Kidney (tissue), 13 donors: ENCODE measurements at regions not wholly inside any gene's neighbourhood (a gene's known extent, or its start where the extent isn't known, plus 50 kb on each side); places are given as distances from the start of the nearest gene placed in this dataset.

Experiments used
- DNase-seq, 5 donors: peaks; one replicate each; pipeline ENCODE4 v3.0.0-alpha.2; 2013 to 2020
- FAIRE-seq: peaks from 2 replicates; lab custom pipeline; 2012; peaks lifted over from hg19 to GRCh38; lab: Jason Lieb, UNC
- H3K27ac ChIP-seq, 2 donors: one replicate each; pipeline ENCODE4 v1.7.0; 2013; ENCODE audit warnings: low read depth in 2 of 2, low read length in 2 of 2, inconsistent platforms in 1 of 2
- H3K27me3 ChIP-seq: one replicate; pipeline ENCODE4 v1.7.1; 2013; ENCODE audit warnings: low read length, inconsistent platforms; ENCODE audit not compliant: control insufficient read depth, insufficient read depth
- H3K36me3 ChIP-seq, 3 donors: one replicate each; pipeline versions ENCODE4 v1.7.0 to v1.7.1; 2013; ENCODE audit warnings: low read length in 3 of 3, control low read depth in 1 of 3, inconsistent platforms in 1 of 3; ENCODE audit not compliant: insufficient read depth in 3 of 3, control insufficient read depth in 2 of 3
- H3K4me1 ChIP-seq, 3 donors: one replicate each; pipeline versions ENCODE4 v1.7.0 to v1.7.1; 2013; ENCODE audit warnings: low read length in 3 of 3, inconsistent platforms in 1 of 3, low read depth in 1 of 3; ENCODE audit not compliant: control insufficient read depth in 2 of 3, insufficient read depth in 2 of 3
- H3K4me3 ChIP-seq, 3 donors: one replicate each; pipeline versions ENCODE4 v1.7.0 to v1.8.1; 2013; ENCODE audit warnings: low read length in 3 of 3, control low read depth in 1 of 3, inconsistent platforms in 1 of 3
- H3K9ac ChIP-seq, 3 donors: one replicate each; pipeline versions ENCODE4 v1.7.0 to v1.7.1; 2013; ENCODE audit warnings: low read length in 3 of 3, control low read depth in 1 of 3, inconsistent platforms in 1 of 3
- H3K9me3 ChIP-seq, 3 donors: one replicate each; pipeline versions ENCODE4 v1.7.0 to v1.7.1; 2013; ENCODE audit warnings: low read length in 3 of 3, control low read depth in 1 of 3, inconsistent platforms in 1 of 3; ENCODE audit not compliant: control insufficient read depth in 2 of 3, insufficient read depth in 1 of 3
- CTCF ChIP-seq: IDR thresholded peaks from 3 replicates; pipeline ENCODE4 v1.5.1; 2012; ENCODE audit warnings: mild to moderate bottlenecking, moderate library complexity, borderline replicate concordance; ENCODE audit not compliant: insufficient read depth; ENCODE audit errors: extremely low read depth
- intact Hi-C: fragments of 100-400 bp; cut with DNase I; formaldehyde crosslinking; loops from one replicate; pipeline ENCODE4 v1.11.1; 2022
- donor health status: control.
- donor health status: control.
- donor health status: control.
- donor health status: control.
- donor health status: control.
- donor health status: DM: yes; HTN: yes; CAD: no.
- donor health status: Normal renal cell carcinoma (clear cell type).

DNA sequence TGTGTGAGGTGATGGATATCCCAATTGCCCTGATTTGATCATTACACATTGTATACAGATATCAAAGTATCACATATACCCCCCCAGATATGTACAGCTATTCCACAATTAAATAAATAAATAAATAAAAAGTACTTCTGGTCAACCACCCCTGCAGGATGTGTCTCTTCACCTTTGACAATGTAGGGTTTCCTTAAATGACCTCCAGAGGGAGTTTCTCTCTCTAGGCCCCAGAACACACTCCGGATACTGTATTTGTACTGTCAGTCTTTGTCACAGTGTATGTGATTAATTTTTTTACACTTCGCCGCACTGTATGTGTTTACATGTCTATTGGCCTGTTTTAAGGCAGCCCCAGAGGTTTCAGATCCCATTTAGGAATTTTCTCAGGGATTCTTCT is 123.6 kb downstream of the ADCYAP1R1 start:
- Histone ChIP-seq H3K9ac (no peak overlapping the region), H3K4me3 (no peak overlapping the region), H3K4me1 (no peaks in the 10 kb centered on the region), H3K27ac (no peak overlapping the region), H3K9me3 (no peaks in the 10 kb centered on the region), H3K27me3 (no peaks in the 10 kb centered on the region), H3K36me3 (no peaks in the 10 kb centered on the region)
- intact Hi-C loops = no loop called here
- no peak for DNase-seq
- no peak for FAIRE-seq
- TF ChIP-seq CTCF = no peak

GRCh38 chr7:31171984-31172383 is 119.9 kb downstream of the ADCYAP1R1 start:
- DNase-seq (no peak), FAIRE-seq (no peak)
- no peak for TF ChIP-seq CTCF
- intact Hi-C loops = no loop called here
- Histone ChIP-seq H3K27me3 (no peaks in the 10 kb centered on the region), H3K36me3 (no peaks in the 10 kb centered on the region), H3K9ac (no peak overlapping the region), H3K4me3 (no peak overlapping the region), H3K9me3 (no peaks in the 10 kb centered on the region), H3K27ac (no peak overlapping the region), H3K4me1 (no peaks in the 10 kb centered on the region)

DNA sequence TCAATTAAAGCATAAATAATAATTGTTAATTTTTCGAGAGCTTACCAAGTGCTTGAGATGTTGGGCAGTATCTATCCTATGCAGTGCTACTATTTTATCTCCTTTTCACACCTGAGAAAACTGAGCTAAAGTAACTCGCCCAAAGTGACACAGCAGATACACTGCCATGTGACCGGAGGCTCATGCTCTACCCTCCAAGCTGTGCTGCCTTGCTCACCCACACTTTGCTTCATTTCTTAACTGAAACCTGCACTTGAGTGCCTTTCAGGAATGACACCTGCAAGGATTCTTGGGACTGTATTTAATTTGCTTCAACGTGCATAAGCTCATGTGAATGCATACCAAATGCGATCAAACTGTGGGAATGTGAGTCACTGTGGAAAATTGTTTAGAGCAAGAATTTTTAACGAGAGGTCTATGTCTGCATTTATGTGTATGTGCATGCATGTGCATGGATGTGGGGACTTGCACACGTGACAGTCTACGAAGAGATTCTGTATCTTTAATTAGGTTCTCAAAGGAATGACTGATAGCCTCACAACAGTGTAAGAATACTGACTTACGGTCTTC is 119.2 kb downstream of the ADCYAP1R1 start:
- H3K4me1 ChIP-seq = no peaks in the 10 kb centered on the region
- peak in 2 of 5 donors; percentile 3 to 8 for DNase-seq
- H3K9ac ChIP-seq = no peak overlapping the region
- H3K27me3 ChIP-seq = no peaks in the 10 kb centered on the region
- TF ChIP-seq CTCF = no peak
- intact Hi-C loops = no loop called here
- FAIRE-seq = no peak
- no peak overlapping the region for H3K4me3 ChIP-seq
- H3K27ac ChIP-seq = no peak overlapping the region
- H3K36me3 ChIP-seq = no peaks in the 10 kb centered on the region
- no peaks in the 10 kb centered on the region for H3K9me3 ChIP-seq
